ENCODE measurements at regions not wholly inside any gene's neighbourhood (a gene's known extent, or its start where the extent isn't known, plus 50 kb on each side); places are given as distances from the start of the nearest gene placed in this dataset.
"Not testable (repeated sequence)": the region's sequence is repeated elsewhere in the genome, so short reads cannot be mapped to it uniquely, and the experiment has no call there.

DNA sequence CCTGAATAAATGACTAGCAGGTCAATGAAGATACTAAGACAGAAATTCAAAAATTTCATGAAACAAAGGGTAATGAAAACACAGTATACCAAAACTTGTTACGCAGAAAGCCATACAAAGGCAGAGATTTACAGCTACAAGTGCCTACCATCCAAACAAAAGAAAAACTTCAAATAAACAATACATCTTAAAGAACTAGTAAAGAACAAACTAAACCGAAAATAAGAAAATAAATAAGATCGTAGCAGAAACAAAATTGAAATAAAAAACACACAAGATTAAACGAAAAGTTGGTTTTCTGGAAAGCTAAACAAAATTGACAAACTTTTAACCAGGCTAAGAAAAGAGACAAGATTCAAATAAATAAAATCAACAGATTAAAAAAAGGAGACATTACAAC, 51.5 kb downstream of the VPREB1 start:
- not testable (repeated sequence) for DNase-seq (ENCODE audit: low read depth)

DNA sequence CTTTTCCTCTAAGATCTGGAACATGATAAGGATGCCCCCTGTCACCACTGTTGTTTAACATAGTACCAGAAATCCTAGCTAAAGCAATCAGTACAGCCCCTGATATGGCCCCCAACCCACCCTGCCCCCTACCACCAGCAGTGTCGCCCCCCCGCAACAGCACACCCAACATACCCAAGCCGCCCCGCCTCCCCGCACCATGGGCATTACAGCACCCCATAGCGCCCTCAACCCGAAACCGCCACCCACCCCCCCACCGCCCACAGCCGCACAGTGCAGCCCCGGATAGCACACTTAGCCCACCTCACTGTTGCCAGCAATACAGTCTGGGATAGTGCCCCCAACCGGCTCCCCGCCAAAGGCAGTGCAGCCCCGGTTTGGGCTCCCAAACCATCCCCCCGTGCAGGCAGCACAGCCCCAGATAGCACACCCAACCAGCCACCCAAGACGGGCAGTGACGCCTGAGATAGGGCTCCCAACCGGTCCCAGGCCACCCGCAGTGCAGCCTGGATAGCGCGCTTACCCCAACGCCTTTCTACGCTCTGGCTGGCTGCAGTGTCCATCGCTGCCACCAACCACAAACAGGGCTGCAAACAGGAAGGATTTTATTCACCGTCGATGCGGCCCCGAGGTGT, 52.7 kb downstream of the VPREB1 start:
- DNase-seq (ENCODE audit: low read depth) = not testable (repeated sequence)

DNA sequence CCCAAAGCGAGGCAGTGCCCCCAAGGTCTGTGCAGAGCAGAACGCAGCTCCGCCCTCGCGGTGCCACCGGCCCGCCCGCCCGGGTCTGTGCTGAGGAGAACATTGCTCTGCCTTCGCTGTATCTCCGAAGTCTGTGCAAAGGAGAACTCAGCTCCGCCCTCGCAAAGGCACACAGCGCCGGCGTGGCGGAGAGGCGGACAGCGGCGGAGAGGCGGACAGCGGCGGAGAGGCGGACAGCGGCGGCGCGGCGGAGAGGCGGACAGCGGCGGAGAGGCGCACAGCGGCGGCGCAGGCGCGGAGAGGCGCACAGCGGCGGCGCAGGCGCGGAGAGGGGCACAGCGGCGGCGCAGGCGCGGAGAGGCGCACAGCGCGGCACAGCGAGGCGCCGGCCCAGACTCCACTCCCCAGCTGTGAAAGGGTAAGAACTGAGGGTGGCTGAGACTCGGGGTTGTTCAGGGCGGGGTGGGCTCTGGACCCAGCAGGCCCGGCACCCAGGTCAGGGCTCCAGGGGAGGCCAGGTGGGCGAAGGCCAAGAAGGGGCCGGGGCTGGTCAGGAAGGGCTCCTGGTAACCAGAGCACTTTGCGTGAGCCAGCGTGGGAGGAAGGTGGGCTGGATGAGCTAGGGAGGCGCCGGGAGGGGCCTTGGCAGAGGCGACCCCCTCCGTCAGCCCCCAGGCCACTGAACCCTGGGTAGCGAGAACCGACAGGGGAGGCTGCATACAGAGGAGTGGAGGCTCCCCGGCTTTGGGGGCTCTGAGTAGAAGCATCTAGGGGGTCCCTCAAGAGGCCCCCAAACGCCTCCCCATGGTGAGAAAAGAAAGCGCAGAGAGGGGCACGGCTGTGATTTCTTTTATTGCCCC, 53.4 kb downstream of the VPREB1 start:
- DNase-seq (ENCODE audit: low read depth) = peak; percentile 57

DNA sequence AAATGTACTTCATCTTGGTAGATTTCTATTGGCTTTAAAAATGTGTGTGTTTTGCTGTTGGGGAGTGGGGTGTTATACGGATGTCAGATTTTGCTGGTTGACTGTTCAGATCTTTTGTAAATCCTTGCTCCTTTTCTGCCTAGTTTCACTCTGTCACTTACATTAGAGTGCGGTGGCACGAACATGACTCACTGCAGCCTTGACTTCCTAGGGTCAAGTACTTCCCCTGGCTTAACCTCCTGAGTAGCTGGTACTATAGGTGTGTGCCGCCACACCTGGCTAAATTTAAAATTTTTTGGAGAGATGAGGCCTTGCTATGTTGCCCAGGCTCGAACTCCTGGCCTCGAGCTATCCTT, 54.0 kb downstream of the VPREB1 start:
- not testable (repeated sequence) for DNase-seq (ENCODE audit: low read depth)

DNA sequence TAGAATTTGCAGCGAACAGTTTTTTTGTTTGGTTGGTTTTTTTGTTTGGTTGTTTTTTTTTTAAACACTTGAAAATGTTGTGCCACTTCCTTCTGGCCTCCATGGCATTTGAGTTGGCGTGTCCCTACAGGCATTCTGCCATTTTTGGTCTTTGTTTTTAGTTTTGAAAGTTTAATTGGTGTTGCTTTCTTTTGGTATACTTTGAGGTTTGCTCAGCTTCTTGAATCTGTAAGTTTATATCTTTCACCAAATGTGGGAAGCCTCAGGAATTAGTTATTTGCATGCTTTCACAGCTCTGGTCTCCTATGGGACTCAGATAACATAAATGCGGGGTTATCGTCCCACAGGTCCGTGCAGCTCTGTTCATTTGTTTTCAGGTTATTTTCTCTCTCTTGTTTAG, 55.9 kb downstream of the VPREB1 start:
- not testable (repeated sequence) for DNase-seq (ENCODE audit: low read depth)

DNA sequence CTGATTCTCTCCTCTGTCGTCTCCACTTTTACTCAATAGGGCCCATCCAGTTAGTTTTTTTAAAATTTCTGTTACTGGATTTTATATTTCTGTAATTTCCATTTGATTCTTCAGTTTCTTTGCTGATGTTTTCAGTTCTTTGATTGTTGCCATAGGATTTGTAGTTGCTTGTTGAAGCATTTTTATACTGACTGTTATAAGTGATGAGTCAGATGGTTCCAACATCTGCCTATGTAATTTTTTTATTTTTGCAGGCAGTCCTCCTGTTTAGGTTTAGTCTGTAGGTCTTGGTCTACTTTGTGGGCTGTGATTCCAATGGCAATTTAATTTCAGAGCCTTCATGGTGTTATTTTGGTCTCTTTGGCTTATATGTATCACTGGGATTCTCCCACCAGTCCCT, 56.4 kb downstream of the VPREB1 start:
- not testable (repeated sequence) for DNase-seq (ENCODE audit: low read depth)

DNA sequence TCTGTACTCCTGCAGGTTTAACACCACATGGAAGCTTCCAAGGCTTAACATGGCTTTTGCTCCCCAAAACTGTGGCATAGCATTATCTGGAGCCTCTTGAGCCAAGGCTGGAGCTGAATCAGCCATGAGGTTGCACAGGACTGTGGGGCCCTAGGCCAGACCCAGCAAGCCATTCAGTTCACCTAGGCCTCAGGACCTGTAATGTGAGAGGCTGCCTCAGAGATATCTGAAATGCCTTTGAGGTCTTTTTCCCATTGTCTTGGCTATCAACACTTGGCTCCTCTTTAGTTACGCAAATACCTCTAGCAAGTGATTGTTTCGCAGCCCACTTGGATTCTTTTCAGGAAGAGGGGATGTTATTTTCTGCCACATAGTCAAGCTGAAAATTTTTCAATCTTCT, 72.0 kb downstream of the VPREB1 start:
- DNase-seq (ENCODE audit: low read depth) = no peak

DNA sequence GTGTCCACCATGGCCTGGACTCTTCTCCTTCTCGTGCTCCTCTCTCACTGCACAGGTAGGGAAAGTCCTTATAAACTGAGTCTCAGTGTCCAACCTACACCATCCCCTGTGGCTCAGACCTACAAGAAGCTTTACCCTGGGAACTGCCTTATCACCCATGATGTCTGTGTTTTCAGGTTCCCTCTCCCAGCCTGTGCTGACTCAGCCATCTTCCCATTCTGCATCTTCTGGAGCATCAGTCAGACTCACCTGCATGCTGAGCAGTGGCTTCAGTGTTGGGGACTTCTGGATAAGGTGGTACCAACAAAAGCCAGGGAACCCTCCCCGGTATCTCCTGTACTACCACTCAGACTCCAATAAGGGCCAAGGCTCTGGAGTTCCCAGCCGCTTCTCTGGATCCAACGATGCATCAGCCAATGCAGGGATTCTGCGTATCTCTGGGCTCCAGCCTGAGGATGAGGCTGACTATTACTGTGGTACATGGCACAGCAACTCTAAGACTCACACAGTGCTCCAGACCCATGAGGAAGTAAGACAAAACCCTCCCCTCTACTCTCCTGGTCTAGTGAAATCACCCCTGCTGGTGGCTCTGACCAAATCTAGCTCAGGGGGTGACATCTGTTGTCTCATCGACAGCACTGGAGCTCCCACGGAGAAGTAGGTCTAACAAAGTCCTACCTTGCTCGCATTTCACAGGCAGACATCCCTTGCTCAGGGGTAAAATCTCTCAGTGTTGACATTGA, 74.3 kb downstream of the VPREB1 start:
- no peak for DNase-seq (ENCODE audit: low read depth)

DNA sequence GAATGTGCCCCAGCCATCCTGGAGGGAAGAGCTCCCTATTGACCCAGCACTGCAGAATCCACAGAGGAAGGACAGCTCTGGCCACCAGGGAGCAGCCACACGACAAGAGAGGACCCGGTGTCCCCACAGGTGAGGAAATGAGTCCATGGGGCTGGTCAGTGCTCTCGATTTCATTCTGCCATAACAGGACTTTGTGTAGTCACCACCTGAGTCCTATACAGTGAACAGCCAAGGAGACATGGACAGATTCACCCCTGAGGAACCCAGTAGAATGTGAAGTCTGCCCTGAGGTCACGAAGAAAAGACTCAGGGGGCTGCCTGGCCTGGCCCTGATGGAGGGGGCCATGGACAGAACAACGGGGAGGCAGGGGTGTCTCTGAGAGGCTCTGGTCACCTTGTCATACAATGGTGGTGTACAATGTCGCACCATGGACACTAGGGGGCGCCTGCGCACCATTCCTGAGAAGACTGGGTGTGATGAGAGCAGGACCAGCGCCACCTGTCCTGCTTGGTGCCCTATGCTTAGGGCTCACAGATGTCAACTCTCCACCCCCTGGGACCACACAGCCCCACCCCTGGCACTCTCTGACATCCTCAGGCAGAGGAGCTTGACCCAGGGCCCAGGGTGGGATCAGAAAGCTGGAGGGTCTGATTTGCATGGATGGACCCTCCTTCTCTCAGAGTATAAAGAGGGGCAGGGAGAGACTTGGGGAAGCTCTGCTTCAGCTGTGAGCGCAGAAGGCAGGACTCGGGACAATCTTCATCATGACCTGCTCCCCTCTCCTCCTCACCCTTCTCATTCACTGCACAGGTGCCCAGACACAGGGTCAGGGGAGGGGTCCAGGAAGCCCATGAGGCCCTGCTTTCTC, 77.4 kb downstream of the VPREB1 start:
- DNase-seq (ENCODE audit: low read depth) = peak; percentile 24

DNA sequence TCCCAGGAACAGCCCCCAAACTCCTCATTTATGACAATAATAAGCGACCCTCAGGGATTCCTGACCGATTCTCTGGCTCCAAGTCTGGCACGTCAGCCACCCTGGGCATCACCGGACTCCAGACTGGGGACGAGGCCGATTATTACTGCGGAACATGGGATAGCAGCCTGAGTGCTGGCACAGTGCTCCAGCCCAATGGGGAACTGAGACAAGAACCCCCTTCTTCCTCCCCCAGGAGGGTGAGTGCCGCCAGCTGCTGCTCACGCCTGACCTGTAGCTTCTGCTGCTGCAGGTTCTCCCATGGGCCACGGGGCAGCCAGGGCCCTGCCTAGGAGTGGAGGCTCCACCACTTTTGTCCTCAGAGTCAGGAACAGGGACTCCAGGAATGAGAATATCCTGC, 78.2 kb downstream of the VPREB1 start:
- DNase-seq (ENCODE audit: low read depth) = no peak

DNA sequence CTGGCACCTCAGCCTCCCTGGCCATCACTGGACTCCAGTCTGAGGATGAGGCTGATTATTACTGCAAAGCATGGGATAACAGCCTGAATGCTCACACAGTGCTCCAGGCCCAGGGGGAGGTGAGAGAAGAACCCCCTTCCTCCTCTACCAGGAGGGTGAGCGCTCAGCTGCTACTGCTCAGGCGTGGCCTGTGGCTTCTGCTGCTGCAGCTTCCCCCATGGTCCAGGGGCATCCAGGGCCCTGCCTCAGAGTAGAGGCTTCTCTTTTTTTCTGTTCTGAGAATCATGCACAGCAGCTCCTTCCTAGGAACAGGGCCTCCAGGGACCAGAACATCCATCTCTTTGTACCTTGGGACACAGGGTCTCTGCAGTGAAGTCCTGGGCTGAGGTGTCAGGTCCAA, 83.1 kb downstream of the VPREB1 start:
- DNase-seq (ENCODE audit: low read depth) = no peak

DNA sequence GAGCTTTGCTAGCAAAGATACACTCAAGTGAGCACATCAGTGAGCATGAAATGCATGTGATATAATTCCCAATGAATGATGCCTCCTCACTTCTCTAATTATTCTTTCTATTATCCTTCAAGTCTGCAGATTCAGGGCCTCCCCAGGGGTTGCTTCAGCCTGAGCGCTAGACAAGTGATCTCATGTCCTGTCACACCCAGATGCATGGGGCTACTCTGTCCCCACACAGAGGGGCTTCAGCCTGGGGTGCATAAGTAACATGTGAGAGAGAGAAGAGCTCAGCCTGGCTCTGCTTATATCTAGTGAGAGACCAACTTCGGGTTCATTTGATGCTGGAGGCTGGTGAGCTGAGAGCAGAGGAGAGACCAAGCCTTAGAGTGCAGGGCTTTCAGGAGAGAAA, 85.2 kb downstream of the VPREB1 start:
- no peak for DNase-seq (ENCODE audit: low read depth)

DNA sequence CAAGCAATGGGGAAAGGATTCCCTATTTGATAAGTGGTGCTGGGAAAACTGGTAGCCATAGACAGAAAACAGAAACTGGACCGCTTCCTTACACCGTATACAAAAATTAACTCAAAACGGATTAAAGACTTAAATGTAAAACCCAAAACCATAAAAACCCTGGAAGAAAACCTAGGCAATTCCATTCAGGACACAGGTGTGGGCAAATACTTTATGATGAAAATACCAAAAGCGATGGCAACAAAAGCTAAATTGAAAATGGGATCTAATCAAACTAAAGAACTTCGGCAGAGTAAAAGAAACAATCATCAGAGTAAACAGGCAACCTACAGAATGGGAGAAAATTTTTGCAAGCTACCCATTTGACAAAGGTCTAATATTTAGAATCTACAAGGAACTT, 91.1 kb downstream of the VPREB1 start:
- DNase-seq (ENCODE audit: low read depth) = not testable (repeated sequence)

DNA sequence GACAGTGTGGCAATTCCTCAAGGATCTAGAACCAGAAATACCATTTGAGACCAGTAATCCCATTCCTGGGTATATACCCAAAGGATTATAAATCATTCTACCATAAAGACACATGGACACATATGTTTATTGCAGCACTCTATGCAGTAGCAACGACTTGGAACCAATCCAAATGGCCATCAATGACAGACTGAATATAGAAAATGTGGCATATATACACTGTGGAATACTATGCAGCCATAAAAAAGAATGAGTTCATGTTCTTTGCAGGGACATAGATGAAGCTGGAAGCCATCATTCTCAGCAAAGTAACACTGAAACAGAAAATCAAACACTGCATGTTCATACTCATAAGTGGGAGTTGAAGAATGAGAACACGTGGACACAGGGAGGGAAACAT, 91.7 kb downstream of the VPREB1 start:
- DNase-seq (ENCODE audit: low read depth) = not testable (repeated sequence)

DNA sequence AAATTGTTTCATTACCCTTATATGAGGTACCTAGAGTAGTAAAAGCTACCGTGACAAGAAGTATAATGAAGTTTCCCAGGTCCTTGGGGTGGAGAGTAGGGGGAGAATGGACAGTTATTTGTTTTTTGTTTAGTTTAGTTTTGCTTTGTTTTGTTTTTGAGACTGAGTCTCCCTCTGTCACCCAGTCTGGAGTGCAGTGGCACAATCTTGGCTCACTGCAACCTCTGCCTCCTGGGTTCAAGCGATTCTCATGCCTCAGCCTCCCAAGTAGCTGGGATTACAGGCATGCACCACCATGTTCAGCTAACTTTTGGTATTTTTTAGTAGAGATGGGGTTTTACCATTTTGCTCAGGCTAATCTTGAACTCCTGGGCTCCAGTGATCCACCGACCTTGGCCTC, 94.2 kb downstream of the VPREB1 start:
- DNase-seq (ENCODE audit: low read depth) = not testable (repeated sequence)

DNA sequence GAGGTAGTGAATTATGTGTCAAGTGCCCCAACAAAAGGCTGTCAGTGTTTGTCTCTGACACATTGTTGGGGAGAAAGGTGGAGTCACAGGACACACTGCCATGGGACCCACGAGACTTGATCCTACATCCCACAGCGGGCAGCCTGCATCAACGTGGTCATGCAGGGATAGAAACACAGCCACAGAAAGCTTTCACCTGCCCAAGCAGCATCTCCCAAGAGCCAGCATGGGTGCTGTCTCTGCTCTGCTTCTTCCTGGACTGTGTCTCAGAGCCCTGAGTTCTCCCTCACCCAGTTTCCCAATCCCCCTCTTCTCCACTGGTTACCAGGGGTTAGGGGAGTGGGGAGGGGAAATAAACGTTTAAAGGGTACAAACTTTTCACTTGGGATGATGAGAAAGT, 97.2 kb downstream of the VPREB1 start:
- no peak for DNase-seq (ENCODE audit: low read depth)

DNA sequence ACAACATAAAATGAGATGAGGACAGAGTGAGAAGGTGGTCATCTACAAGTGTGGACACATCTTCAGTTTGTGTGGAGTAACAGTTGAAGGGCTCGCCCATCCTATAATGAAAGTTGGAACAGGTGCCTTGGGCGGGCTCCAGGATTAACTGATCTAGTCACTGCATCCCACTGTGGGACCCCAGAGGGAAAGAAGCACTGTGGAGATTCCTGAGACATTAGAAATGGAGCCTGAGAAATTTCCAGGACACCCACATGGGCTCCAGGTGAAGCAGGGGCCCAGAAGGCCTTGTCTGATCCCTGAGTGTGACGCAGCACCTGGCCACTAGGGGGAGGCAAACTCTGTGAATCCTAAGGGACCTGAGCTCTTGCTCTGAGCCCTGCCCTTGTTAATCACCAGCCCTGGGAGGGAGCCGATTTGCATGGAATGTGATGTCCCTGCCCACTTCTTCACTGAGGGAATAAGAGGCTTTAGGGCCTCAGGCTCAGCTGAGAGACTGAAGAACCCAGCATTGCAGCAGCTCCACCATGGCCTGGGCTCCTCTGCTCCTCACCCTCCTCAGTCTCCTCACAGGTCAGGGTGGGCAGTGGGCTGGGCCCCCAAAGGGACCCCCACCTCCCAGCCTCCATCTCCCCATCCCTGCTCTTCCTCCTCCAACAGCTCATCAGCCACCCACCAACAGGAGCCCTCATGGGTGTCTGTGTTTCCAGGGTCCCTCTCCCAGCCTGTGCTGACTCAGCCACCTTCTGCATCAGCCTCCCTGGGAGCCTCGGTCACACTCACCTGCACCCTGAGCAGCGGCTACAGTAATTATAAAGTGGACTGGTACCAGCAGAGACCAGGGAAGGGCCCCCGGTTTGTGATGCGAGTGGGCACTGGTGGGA, 98.4 kb downstream of the VPREB1 start:
- no peak for DNase-seq (ENCODE audit: low read depth)

DNA sequence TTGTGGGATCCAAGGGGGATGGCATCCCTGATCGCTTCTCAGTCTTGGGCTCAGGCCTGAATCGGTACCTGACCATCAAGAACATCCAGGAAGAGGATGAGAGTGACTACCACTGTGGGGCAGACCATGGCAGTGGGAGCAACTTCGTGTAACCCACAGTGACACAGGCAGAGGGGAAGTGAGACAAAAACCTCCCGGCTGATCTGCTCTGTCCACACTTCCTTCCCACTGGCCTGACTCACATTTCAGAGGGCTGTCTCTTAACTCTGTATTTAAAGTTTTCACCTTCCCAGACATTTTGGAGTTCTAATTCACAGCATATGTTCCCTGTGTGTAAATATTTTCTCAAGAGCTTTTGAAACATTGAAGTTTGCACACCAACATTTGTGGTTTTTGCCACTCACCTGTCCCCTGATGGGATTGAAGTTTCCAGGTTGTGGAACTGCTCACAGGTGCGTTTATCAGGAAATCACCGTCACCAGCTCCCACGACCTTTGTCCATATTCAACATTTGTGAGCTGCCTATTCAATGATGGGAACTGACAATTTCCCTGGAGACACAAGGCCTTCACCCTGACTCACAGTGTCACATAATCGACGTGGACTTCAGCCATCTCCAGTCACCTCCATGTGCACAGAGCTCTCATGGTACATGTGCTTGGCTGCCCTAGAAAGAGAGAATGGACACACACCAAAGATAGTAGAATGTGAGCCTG, 99.2 kb downstream of the VPREB1 start:
- DNase-seq (ENCODE audit: low read depth) = no peak

DNA sequence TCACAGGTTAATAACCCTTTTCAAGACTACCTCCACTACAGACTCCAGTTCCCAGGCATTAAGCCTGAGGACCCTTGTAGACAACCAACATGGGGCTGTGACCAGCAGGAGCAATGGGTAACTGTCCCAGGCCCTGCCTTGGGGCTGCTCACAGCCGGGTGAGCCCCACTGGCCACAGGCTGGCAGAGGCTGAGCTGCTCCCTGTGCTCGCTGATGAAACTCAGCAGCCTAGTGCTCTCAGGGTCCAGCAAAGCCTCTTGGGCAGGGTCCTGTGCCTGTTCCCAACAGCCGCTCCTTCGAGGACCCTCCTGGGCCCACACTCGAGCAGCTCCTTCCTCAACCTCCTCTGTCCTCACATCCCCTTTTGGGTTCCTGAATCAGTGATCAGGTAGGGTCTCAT, 99.8 kb downstream of the VPREB1 start:
- no peak for DNase-seq (ENCODE audit: low read depth)

DNA sequence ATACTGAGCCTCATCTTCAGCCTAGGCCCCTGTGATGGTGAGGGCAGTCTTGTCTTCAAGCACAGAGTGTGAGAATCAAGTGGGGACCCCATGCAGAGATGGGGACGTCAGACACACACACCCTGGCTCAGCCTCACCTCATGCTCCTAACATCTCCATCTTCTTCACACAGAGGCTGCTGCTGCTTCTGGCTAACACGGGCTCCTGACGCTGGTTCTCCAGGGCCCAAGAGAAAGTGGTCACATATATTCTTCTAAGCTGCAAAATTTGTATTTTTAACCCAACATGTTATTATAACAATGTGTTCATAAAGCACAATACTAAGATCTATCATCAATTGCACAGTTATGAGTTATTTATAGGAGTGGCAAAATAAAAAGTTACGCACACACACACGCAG, 101.2 kb downstream of the VPREB1 start:
- DNase-seq (ENCODE audit: low read depth) = no peak
